ENCODE measurements at regions not wholly inside any gene's neighbourhood (a gene's known extent, or its start where the extent isn't known, plus 50 kb on each side); places are given as distances from the start of the nearest gene placed in this dataset.
"Not testable (repeated sequence)": the region's sequence is repeated elsewhere in the genome, so short reads cannot be mapped to it uniquely, and the experiment has no call there.

GRCh38 chr17:31798205-31798724 lies 60.8 kb downstream of the COPRS start:
- Mint-ChIP-seq H3K4me3 (no peak overlapping the region), H3K9me3 (no peaks in the 10 kb centered on the region), H3K36me3 (ENCODE audit: insufficient read depth) (no peaks in the 10 kb centered on the region), H3K27me3 (peaks cover 6 to 51% of the 10 kb centered on the region in 2 donors), H3K27ac (no peak overlapping the region), H3K4me1 (ENCODE audit: low read depth in 2 of 2) (no peaks in the 10 kb centered on the region)
- ATAC-seq (replicated peaks) (no peak), DNase-seq (no peak)

- DNase-seq; ATAC-seq (replicated peaks); H3K4me3 Mint-ChIP-seq; H3K9me3 Mint-ChIP-seq; H3K4me1 Mint-ChIP-seq (ENCODE audit: low read depth in 2 of 2); H3K27ac Mint-ChIP-seq; H3K36me3 Mint-ChIP-seq (ENCODE audit: insufficient read depth): not testable (repeated sequence)
- H3K27me3 Mint-ChIP-seq: peaks cover 14 to 56% of the 10 kb centered on the region in 2 donors
Observed at GRCh38 chr17:31795941-31796340, 63.1 kb downstream of the COPRS start.

GRCh38 chr17:31794111-31794510 lies 64.9 kb downstream of the COPRS start:
- Mint-ChIP-seq H3K27ac (no peak overlapping the region), H3K9me3 (no peaks in the 10 kb centered on the region), H3K27me3 (peaks cover 14 to 59% of the 10 kb centered on the region in 2 donors), H3K36me3 (ENCODE audit: insufficient read depth) (no peaks in the 10 kb centered on the region), H3K4me3 (no peak overlapping the region), H3K4me1 (ENCODE audit: low read depth in 2 of 2) (peaks cover 0 to 2% of the 10 kb centered on the region in 2 donors)
- no peak for DNase-seq
- no peak for ATAC-seq (replicated peaks)

- DNase-seq; H3K4me1 Mint-ChIP-seq (ENCODE audit: low read depth in 2 of 2); H3K36me3 Mint-ChIP-seq (ENCODE audit: insufficient read depth); H3K4me3 Mint-ChIP-seq; ATAC-seq (replicated peaks); H3K9me3 Mint-ChIP-seq; H3K27ac Mint-ChIP-seq: not testable (repeated sequence)
- H3K27me3 Mint-ChIP-seq: peaks cover 14 to 59% of the 10 kb centered on the region in 2 donors
Observed at GRCh38 chr17:31793634-31794033, 65.4 kb downstream of the COPRS start.

GRCh38 chr17:31792007-31792585 lies 66.9 kb downstream of the COPRS start:
- Mint-ChIP-seq H3K4me3 (no peak overlapping the region), H3K4me1 (ENCODE audit: low read depth in 2 of 2) (peaks cover 0 to 2% of the 10 kb centered on the region in 2 donors), H3K27ac (no peak overlapping the region), H3K9me3 (no peaks in the 10 kb centered on the region), H3K27me3 (peaks cover 8 to 46% of the 10 kb centered on the region in 2 donors), H3K36me3 (ENCODE audit: insufficient read depth) (no peaks in the 10 kb centered on the region)
- DNase-seq: no peak
- no peak for ATAC-seq (replicated peaks)

- no peak overlapping the region for H3K27ac Mint-ChIP-seq
- no peak overlapping the region for H3K4me3 Mint-ChIP-seq
- peaks cover 0 to 2% of the 10 kb centered on the region in 2 donors for H3K4me1 Mint-ChIP-seq (ENCODE audit: low read depth in 2 of 2)
- peaks cover 8 to 33% of the 10 kb centered on the region in 2 donors for H3K27me3 Mint-ChIP-seq
- DNase-seq (no peak), ATAC-seq (replicated peaks) (no peak)
- no peaks in the 10 kb centered on the region for H3K36me3 Mint-ChIP-seq (ENCODE audit: insufficient read depth)
- H3K9me3 Mint-ChIP-seq: no peaks in the 10 kb centered on the region
Observed at GRCh38 chr17:31789707-31790505, 69.1 kb downstream of the COPRS start.

- ATAC-seq (replicated peaks) (no peak), DNase-seq (no peak)
- peaks cover 8 to 33% of the 10 kb centered on the region in 2 donors for H3K27me3 Mint-ChIP-seq
- no peaks in the 10 kb centered on the region for H3K36me3 Mint-ChIP-seq (ENCODE audit: insufficient read depth)
- peaks cover 0 to 2% of the 10 kb centered on the region in 2 donors for H3K4me1 Mint-ChIP-seq (ENCODE audit: low read depth in 2 of 2)
- no peak overlapping the region for H3K4me3 Mint-ChIP-seq
- no peak overlapping the region for H3K27ac Mint-ChIP-seq
- no peaks in the 10 kb centered on the region for H3K9me3 Mint-ChIP-seq
Observed at GRCh38 chr17:31788956-31789355, 70.1 kb downstream of the COPRS start.

- H3K4me1 Mint-ChIP-seq (ENCODE audit: low read depth in 2 of 2): peaks cover 0 to 2% of the 10 kb centered on the region in 2 donors
- no peak for ATAC-seq (replicated peaks)
- peaks cover 11 to 35% of the 10 kb centered on the region in 2 donors for H3K27me3 Mint-ChIP-seq
- DNase-seq: no peak
- H3K36me3 Mint-ChIP-seq (ENCODE audit: insufficient read depth): no peaks in the 10 kb centered on the region
- no peak overlapping the region for H3K27ac Mint-ChIP-seq
- no peak overlapping the region for H3K4me3 Mint-ChIP-seq
- H3K9me3 Mint-ChIP-seq: no peaks in the 10 kb centered on the region
Observed at GRCh38 chr17:31788571-31788946, 70.5 kb downstream of the COPRS start.

GRCh38 chr17:31787857-31788570 lies 71.0 kb downstream of the COPRS start:
- no peak for DNase-seq
- H3K27ac Mint-ChIP-seq: no peak overlapping the region

GRCh38 chr17:31786796-31787481 lies 72.1 kb downstream of the COPRS start:
- no peak for DNase-seq
- H3K27me3 Mint-ChIP-seq: peaks cover 21 to 34% of the 10 kb centered on the region in 2 donors
- no peaks in the 10 kb centered on the region for H3K36me3 Mint-ChIP-seq (ENCODE audit: insufficient read depth)
- H3K4me1 Mint-ChIP-seq (ENCODE audit: low read depth in 2 of 2): no peaks in the 10 kb centered on the region
- no peak overlapping the region for H3K4me3 Mint-ChIP-seq
- H3K9me3 Mint-ChIP-seq: no peaks in the 10 kb centered on the region
- H3K27ac Mint-ChIP-seq: no peak overlapping the region
- no peak for ATAC-seq (replicated peaks)

More at GRCh38 chr17:31787857-31788570, 71.0 kb downstream of the COPRS start:
- H3K4me3 Mint-ChIP-seq: no peak overlapping the region
- H3K27me3 Mint-ChIP-seq: peaks cover 17 to 38% of the 10 kb centered on the region in 2 donors
- ATAC-seq (replicated peaks): no peak
- no peaks in the 10 kb centered on the region for H3K36me3 Mint-ChIP-seq (ENCODE audit: insufficient read depth)
- peaks cover 0 to 2% of the 10 kb centered on the region in 2 donors for H3K4me1 Mint-ChIP-seq (ENCODE audit: low read depth in 2 of 2)
- no peaks in the 10 kb centered on the region for H3K9me3 Mint-ChIP-seq

GRCh38 chr17:31780483-31780882 lies 78.6 kb downstream of the COPRS start:
- ATAC-seq (replicated peaks) (no peak), DNase-seq (no peak)
- no peaks in the 10 kb centered on the region for H3K9me3 Mint-ChIP-seq
- peaks cover 3% of the 10 kb centered on the region for H3K36me3 Mint-ChIP-seq (ENCODE audit: insufficient read depth)
- no peak overlapping the region for H3K27ac Mint-ChIP-seq
- no peak overlapping the region for H3K4me3 Mint-ChIP-seq
- peaks cover 39 to 43% of the 10 kb centered on the region in 2 donors for H3K27me3 Mint-ChIP-seq
- H3K4me1 Mint-ChIP-seq (ENCODE audit: low read depth in 2 of 2): no peaks in the 10 kb centered on the region

GRCh38 chr17:31778523-31778922 lies 80.5 kb downstream of the COPRS start:
- H3K4me3 Mint-ChIP-seq: no peak overlapping the region
- no peak overlapping the region for H3K27ac Mint-ChIP-seq
- H3K36me3 Mint-ChIP-seq (ENCODE audit: insufficient read depth): peaks cover 3% of the 10 kb centered on the region
- DNase-seq (no peak), ATAC-seq (replicated peaks) (no peak)
- no peaks in the 10 kb centered on the region for H3K4me1 Mint-ChIP-seq (ENCODE audit: low read depth in 2 of 2)
- H3K9me3 Mint-ChIP-seq: no peaks in the 10 kb centered on the region
- peaks cover 46 to 51% of the 10 kb centered on the region in 2 donors for H3K27me3 Mint-ChIP-seq

GRCh38 chr17:31771328-31771727 lies 87.7 kb downstream of the COPRS start:
- DNase-seq, H3K27ac Mint-ChIP-seq: not testable (repeated sequence)

More at GRCh38 chr17:31771328-31771727, 87.7 kb downstream of the COPRS start:
- H3K9me3 Mint-ChIP-seq; H3K4me3 Mint-ChIP-seq; ATAC-seq (replicated peaks); H3K36me3 Mint-ChIP-seq (ENCODE audit: insufficient read depth); H3K4me1 Mint-ChIP-seq (ENCODE audit: low read depth in 2 of 2): not testable (repeated sequence)
- peaks cover 14 to 32% of the 10 kb centered on the region in 2 donors for H3K27me3 Mint-ChIP-seq
